ENCODE measurements at regions not wholly inside any gene's neighbourhood (a gene's known extent, or its start where the extent isn't known, plus 50 kb on each side); places are given as distances from the start of the nearest gene placed in this dataset.

DNA sequence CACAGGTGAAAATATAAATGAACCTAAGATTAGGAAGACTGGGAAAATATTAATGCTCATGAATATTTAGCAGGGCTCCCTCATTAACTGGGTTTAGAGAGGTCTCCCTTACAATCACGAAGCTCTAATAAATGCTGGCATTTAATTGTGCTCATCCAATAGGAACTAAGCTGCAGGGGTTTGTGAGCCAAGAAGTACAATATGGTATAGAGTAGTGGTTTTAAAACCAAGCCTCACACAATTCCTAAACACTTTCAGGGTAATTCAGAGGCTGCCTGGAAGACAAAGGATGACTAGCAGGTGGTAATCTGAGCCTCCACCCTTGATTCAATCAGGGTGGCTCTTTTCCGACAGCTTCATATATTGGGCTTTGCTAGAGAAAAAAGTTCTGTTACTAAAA, 103.3 kb downstream of the GPAM start:
- intact Hi-C loops (cut with DNase I; ENCODE audit: low total_unique reads) = no loop called here
- H3K4me3 ChIP-seq (ENCODE audit: low read depth, poor library complexity, severe bottlenecking) = no peak overlapping the region
- 88 to 89% methylated on average over 2 of the region's 2 CpGs for WGBS, 2 donors
- no peak for DNase-seq (ENCODE audit: low spot score in 2 of 2)
- no peak for TF ChIP-seq POLR2A (IDR thresholded peaks at IDR 0.05)
- TF ChIP-seq, protein P1, sequence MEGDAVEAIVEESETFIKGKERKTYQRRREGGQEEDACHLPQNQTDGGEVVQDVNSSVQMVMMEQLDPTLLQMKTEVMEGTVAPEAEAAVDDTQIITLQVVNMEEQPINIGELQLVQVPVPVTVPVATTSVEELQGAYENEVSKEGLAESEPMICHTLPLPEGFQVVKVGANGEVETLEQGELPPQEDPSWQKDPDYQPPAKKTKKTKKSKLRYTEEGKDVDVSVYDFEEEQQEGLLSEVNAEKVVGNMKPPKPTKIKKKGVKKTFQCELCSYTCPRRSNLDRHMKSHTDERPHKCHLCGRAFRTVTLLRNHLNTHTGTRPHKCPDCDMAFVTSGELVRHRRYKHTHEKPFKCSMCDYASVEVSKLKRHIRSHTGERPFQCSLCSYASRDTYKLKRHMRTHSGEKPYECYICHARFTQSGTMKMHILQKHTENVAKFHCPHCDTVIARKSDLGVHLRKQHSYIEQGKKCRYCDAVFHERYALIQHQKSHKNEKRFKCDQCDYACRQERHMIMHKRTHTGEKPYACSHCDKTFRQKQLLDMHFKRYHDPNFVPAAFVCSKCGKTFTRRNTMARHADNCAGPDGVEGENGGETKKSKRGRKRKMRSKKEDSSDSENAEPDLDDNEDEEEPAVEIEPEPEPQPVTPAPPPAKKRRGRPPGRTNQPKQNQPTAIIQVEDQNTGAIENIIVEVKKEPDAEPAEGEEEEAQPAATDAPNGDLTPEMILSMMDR (IDR thresholded peaks at IDR 0.05) = no peak

DNA sequence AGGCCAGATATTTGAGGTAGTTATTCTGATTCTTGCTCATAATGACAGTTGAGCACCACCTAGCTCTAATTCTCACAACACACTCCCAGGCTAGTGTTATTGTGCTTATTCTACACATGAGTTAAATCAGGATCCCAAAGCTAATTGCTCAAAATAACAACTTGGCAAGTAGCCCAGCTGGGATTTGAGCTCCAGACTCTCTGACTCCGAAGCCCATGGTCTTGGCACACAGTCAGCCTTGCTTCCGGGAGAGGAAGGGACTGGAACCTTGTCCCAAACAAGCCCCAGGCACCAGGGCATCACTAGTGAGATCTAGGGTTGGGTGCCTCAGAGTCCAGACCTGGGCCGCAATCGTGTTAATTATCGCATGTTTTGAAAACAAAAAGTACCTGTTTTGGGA, 101.4 kb downstream of the GPAM start:
- TF ChIP-seq POLR2A (IDR thresholded peaks at IDR 0.05) = no peak
- TF ChIP-seq, protein P1 (IDR thresholded peaks at IDR 0.05) = no peak
- intact Hi-C loops (cut with DNase I; ENCODE audit: low total_unique reads) = no loop called here
- WGBS, 2 donors = 42 to 46% methylated on average over 5 of the region's 5 CpGs
- peak in 1 of 2 donors; percentile 15 for DNase-seq (ENCODE audit: low spot score in 2 of 2)
- H3K4me3 ChIP-seq (ENCODE audit: low read depth, poor library complexity, severe bottlenecking) = no peak overlapping the region

DNA sequence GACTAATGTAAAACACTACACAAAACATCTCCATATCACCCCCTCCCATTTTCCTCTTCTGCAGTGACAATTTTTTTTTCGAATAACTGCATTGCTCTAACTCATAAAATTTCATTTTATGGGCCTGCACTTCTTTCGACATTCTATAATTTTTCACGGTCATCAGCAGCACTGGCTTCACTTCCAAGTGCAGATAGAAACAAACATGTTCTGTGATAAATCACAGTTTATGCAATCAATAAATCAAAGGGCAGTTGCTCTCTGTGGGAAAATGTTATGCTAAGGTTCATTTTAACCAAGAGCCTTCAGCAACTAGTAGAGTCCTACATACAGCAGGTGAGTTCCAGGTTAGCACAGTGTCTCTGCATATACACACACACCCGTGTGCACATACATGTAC, 100.1 kb downstream of the GPAM start:
- no peak for DNase-seq (ENCODE audit: low spot score in 2 of 2)
- intact Hi-C loops (cut with DNase I; ENCODE audit: low total_unique reads) = no loop called here
- TF ChIP-seq, protein P1 (IDR thresholded peaks at IDR 0.05) = no peak
- no peak for TF ChIP-seq POLR2A (IDR thresholded peaks at IDR 0.05)
- H3K4me3 ChIP-seq (ENCODE audit: low read depth, poor library complexity, severe bottlenecking) = no peak overlapping the region
- 59 to 68% methylated on average over 4 of the region's 4 CpGs for WGBS, 2 donors

DNA sequence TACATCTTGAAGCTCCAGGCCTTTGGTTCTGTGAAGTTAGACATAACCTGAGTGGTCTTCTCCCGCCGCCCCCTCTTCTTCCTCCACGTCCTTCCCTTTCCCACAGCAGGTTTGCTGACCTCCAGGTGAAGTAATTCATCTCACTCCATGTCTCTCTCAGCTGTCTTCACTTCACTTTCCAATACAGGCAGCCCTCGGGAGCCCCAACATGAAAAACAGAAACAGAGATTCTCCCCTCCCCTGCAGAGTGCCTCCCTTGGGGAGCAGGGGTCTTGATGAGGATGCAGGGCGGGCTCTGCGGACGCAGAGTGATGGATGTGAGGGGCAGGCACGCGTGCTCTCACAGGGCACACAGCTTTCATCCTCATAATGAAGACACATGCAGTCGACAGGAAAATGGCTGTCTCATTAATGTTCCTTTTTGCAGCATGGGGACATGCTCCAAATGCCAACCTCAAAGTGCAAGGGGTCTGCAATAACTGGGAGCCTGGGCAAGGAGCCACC, 95.6 kb downstream of the GPAM start:
- intact Hi-C loops (cut with DNase I; ENCODE audit: low total_unique reads) = no loop called here
- TF ChIP-seq POLR2A (IDR thresholded peaks at IDR 0.05) = no peak
- TF ChIP-seq, protein P1 (IDR thresholded peaks at IDR 0.05) = no peak
- no peak overlapping the region for H3K4me3 ChIP-seq (ENCODE audit: low read depth, poor library complexity, severe bottlenecking)
- WGBS, 2 donors = 84 to 85% methylated on average over 10 of the region's 10 CpGs
- DNase-seq (ENCODE audit: low spot score in 2 of 2) = no peak

DNA sequence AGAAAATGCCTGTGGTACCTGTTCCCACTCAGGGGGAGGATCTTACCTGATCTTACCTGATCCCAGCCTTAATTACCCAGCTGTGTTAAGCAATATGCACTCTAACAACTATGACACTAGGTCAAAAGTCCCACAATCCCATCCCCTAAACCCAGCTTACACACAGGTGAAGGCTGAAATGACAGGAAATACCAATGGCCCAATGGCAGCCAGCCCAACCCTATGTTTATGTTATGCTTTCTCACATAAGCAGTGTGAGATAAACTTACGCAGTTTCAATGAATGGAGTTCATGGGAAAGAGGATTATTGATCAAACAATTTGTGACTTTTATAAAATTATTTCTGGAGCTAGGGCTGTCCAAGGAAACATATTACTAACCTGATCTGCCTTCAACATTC, 91.9 kb downstream of the GPAM start:
- no peak for TF ChIP-seq POLR2A (IDR thresholded peaks at IDR 0.05)
- TF ChIP-seq, protein P1 (IDR thresholded peaks at IDR 0.05) = no peak
- 93 to 100% methylated on average over 1 of the region's 1 CpG for WGBS, 2 donors
- intact Hi-C loops (cut with DNase I; ENCODE audit: low total_unique reads) = no loop called here
- no peak overlapping the region for H3K4me3 ChIP-seq (ENCODE audit: low read depth, poor library complexity, severe bottlenecking)
- DNase-seq (ENCODE audit: low spot score in 2 of 2) = no peak

DNA sequence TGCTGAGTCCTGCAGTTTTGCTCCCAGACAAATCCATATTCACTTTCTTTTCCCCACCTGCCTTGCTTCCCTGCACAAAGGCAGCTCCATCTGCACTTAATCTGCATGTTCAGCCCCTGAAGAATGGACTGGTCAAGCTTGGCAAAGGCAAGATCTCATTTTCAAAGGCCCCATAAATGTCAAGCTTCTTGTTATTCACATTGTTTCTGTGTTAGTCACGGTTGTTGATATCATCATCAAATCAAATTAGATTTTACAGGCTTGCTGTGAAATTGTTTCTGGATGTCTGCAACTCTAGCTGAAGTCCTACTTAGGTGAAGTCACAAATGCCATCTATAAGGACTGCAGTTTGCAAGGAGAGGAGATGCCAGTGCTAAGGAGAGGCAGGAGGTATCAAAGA, 91.0 kb downstream of the GPAM start:
- H3K4me3 ChIP-seq (ENCODE audit: low read depth, poor library complexity, severe bottlenecking) = no peak overlapping the region
- 62 to 80% methylated on average over 1 of the region's 1 CpG for WGBS, 2 donors
- intact Hi-C loops (cut with DNase I; ENCODE audit: low total_unique reads) = no loop called here
- TF ChIP-seq POLR2A (IDR thresholded peaks at IDR 0.05) = no peak
- TF ChIP-seq, protein P1 (IDR thresholded peaks at IDR 0.05) = no peak
- DNase-seq (ENCODE audit: low spot score in 2 of 2) = no peak

Data from lower leg skin (tissue), 4 donors.